IMR-90 (cell line): ENCODE measurements at regions not wholly inside any gene's neighbourhood (a gene's known extent, or its start where the extent isn't known, plus 50 kb on each side); places are given as distances from the start of the nearest gene placed in this dataset.

ENCODE experiments used
- ATAC-seq: fragments of 200-7000 bp; cut with Tn5 transposase; 2 replicates; pipeline ENCODE4 v1.9.1; 2020; ENCODE audit warnings: low read depth, mild to moderate bottlenecking, moderate library complexity
- BruUV-seq: library from RNA; stranded (reverse); fragments of 400-500 nt; replicated peaks from 2 replicates; lab custom pipeline; 2021; lab: Mats Ljungman, UMichigan
- CTCF ChIA-PET: fragments of 300-600 bp; formaldehyde crosslinking; extraction: SDS; loops from one replicate; lab custom pipeline; 2021; ENCODE audit warnings: antibody characterized with exemption; lab: Yijun Ruan, JAX
- POLR2A ChIA-PET: fragments of 300-600 bp; sonication (Branson Sonifier 250); formaldehyde crosslinking; loops from one replicate; lab custom pipeline; 2022; ENCODE audit warnings: antibody characterized with exemption; ENCODE audit not compliant: unreplicated experiment; lab: Charles Lee
- DNase-seq: peaks from one replicate; pipeline ENCODE4 v3.0.0; 2013
- H2AFZ ChIP-seq: replicated peaks from 2 replicates; pipeline ENCODE3; 2013; ENCODE audit warnings: low read length, mild to moderate bottlenecking; ENCODE audit not compliant: poor library complexity
- H2AK5ac ChIP-seq: 2 replicates; pipeline ENCODE4 v1.6.1; 2013; ENCODE audit warnings: low read depth, low read length, inconsistent platforms
- H2AK9ac ChIP-seq: replicated peaks from 2 replicates; pipeline ENCODE3; 2013; ENCODE audit warnings: mild to moderate bottlenecking, low read depth, low read length, moderate library complexity; ENCODE audit not compliant: poor library complexity
- H2BK120ac ChIP-seq: 2 replicates; pipeline ENCODE4 v1.6.1; 2013; ENCODE audit warnings: low read depth, low read length, inconsistent platforms
- H2BK15ac ChIP-seq: 3 replicates; pipeline ENCODE4 v1.6.1; 2013; ENCODE audit warnings: low read depth, low read length, inconsistent platforms
- H2BK20ac ChIP-seq: 2 replicates; pipeline ENCODE4 v1.6.1; 2013; ENCODE audit warnings: low read depth, mild to moderate bottlenecking, inconsistent platforms, low read length, moderate library complexity
- H2BK5ac ChIP-seq: 2 replicates; pipeline ENCODE4 v1.6.1; 2013; ENCODE audit warnings: mild to moderate bottlenecking, low read depth, low read length, inconsistent platforms; ENCODE audit not compliant: poor library complexity, severe bottlenecking
- H3K14ac ChIP-seq: replicated peaks from 2 replicates; pipeline ENCODE4 v1.6.1; 2013; ENCODE audit warnings: low read depth, low read length, inconsistent platforms
- H3K18ac ChIP-seq: 2 replicates; pipeline ENCODE4 v1.6.1; 2013; ENCODE audit warnings: low read depth, low read length, control low read depth
- H3K23ac ChIP-seq: 2 replicates; pipeline ENCODE4 v1.6.1; 2013; ENCODE audit warnings: low read depth, low read length, inconsistent platforms
- H3K27ac ChIP-seq: 2 replicates; pipeline ENCODE4 v1.5.1; 2013; ENCODE audit warnings: mild to moderate bottlenecking, control low read depth, low read length; ENCODE audit not compliant: insufficient read depth
- H3K27me3 ChIP-seq: 2 replicates; pipeline ENCODE4 v1.6.1; 2013; ENCODE audit warnings: low read length; ENCODE audit not compliant: control insufficient read depth, insufficient read depth
- H3K36me3 ChIP-seq: 2 replicates; pipeline ENCODE4 v1.6.1; 2013; ENCODE audit warnings: low read length, mixed read lengths; ENCODE audit not compliant: control insufficient read depth, insufficient read depth
- H3K4ac ChIP-seq: 2 replicates; pipeline ENCODE4 v1.6.1; 2013; ENCODE audit warnings: low read depth, low read length, inconsistent platforms
- H3K4me1 ChIP-seq: 2 replicates; pipeline ENCODE4 v1.6.1; 2013; ENCODE audit warnings: low read length, mixed read lengths; ENCODE audit not compliant: control insufficient read depth, insufficient read depth
- H3K4me2 ChIP-seq: 2 replicates; pipeline ENCODE4 v1.6.1; 2013; ENCODE audit warnings: low read depth, mild to moderate bottlenecking, control low read depth, low read length, moderate library complexity
- H3K4me3 ChIP-seq: 2 replicates; pipeline ENCODE4 v1.5.1; 2013; ENCODE audit warnings: low read depth, mild to moderate bottlenecking, control low read depth, low read length, moderate library complexity; ENCODE audit not compliant: insufficient read depth
- H3K56ac ChIP-seq: 2 replicates; pipeline ENCODE4 v1.6.1; 2013; ENCODE audit warnings: low read length, inconsistent platforms; ENCODE audit not compliant: insufficient read depth; ENCODE audit errors: extremely low read depth
- H3K79me1 ChIP-seq, 2 experiments: 2 replicates each; pipeline ENCODE4 v1.6.1; 2013; ENCODE audit warnings: low read length in 2 of 2, inconsistent platforms in 1 of 2, low read depth in 1 of 2
- H3K9ac ChIP-seq: 2 replicates; pipeline ENCODE4 v1.6.1; 2013; ENCODE audit warnings: low read depth, low read length, control low read depth
- H3K9me1 ChIP-seq: 2 replicates; pipeline ENCODE4 v1.6.1; 2013; ENCODE audit warnings: low read length, inconsistent platforms; ENCODE audit not compliant: insufficient read depth
- H3K9me3 ChIP-seq: 2 replicates; pipeline ENCODE4 v1.6.1; 2013; ENCODE audit warnings: low read length; ENCODE audit not compliant: control insufficient read depth, insufficient read depth
- H4K20me1 ChIP-seq: 2 replicates; pipeline ENCODE4 v1.6.1; 2013; ENCODE audit warnings: low read length, inconsistent platforms; ENCODE audit not compliant: insufficient read depth
- H4K5ac ChIP-seq: 2 replicates; pipeline ENCODE4 v1.6.1; 2013; ENCODE audit warnings: mild to moderate bottlenecking, low read depth, low read length, control low read depth
- H4K8ac ChIP-seq, 2 experiments: 2 replicates each; pipeline ENCODE4 v1.6.1; 2013; ENCODE audit warnings: low read depth in 2 of 2, low read length in 2 of 2, control low read depth in 1 of 2, inconsistent platforms in 1 of 2
- H4K91ac ChIP-seq: 2 replicates; pipeline ENCODE4 v1.6.1; 2013; ENCODE audit warnings: low read depth, low read length, inconsistent platforms; ENCODE audit not compliant: insufficient read depth
- CEBPB ChIP-seq: IDR thresholded peaks from 2 replicates; pipeline ENCODE4 v1.6.1; 2012; ENCODE audit warnings: low read depth, low read length, improper control_type of control experiment
- CHD1 ChIP-seq: IDR thresholded peaks from 2 replicates; pipeline ENCODE4 v1.6.1; 2012; ENCODE audit warnings: low read depth, low read length, improper control_type of control experiment
- RCOR1 ChIP-seq: IDR thresholded peaks from 2 replicates; pipeline ENCODE4 v1.6.1; 2012; ENCODE audit warnings: mild to moderate bottlenecking, low read length, improper control_type of control experiment; ENCODE audit not compliant: insufficient replicate concordance
- WGBS, 2 experiments: methylation state at CpG; one replicate each; pipeline versions ENCODE4 v1.1.5 to v1.1.7; 2013; ENCODE audit warnings: missing lambda C conversion rate in 2 of 2; ENCODE audit not compliant: insufficient read length in 1 of 2; ENCODE audit errors: extremely low coverage in 2 of 2; 5-methylcytosine and 5-hydroxymethylcytosine counted together
- dilution Hi-C: fragments of 300-500 bp; cut with HindIII; formaldehyde crosslinking; loops from one replicate; pipeline ENCODE4 v1.14.3; 2018; ENCODE audit warnings: low sequenced_read_pairs; ENCODE audit not compliant: unreplicated experiment
- in situ Hi-C: fragments of 300-500 bp; cut with MboI; formaldehyde crosslinking; loops from 3 replicates; pipeline ENCODE4 v1.14.3; 2019; ENCODE audit warnings: low sequenced_read_pairs, inconsistent platforms, mixed read lengths
- intact Hi-C: fragments of 100-400 bp; cut with micrococcal nuclease; formaldehyde crosslinking; loops from 2 replicates; pipeline ENCODE4 v1.10.0; 2022
- TF ChIP-seq, protein P1 (sequence below): conservative IDR thresholded peaks from 2 replicates; pipeline ENCODE4 v1.5.1; 2012; ENCODE audit warnings: mild to moderate bottlenecking, low read depth, low read length, improper control_type of control experiment
- TF ChIP-seq, protein P2 (sequence below): fragments of 150-350 bp; IDR thresholded peaks from 2 replicates; pipeline ENCODE4 v1.6.1; 2017; ENCODE audit warnings: mild to moderate bottlenecking, antibody characterized with exemption, low read length, low read depth

DNA sequence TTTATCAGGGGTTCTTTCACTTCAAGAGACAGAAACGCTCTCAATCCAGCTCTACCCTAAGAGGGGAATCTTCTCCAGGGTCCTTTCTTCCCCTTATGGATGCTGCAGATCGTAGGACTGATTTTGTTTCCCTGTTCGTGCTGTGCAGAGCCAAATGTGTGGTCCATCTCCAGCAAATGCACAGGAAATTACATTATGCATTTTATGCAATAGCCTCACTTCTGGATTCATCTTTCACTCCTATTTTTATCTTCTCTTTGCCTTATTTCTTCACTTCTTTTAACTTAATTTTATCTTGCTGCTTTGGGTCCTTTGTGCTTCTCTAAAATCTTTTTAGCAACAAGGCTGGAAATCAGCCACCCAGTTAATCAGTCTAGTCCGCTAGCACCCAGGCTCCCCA is 184.5 kb upstream of the INHBA start:
- no peaks in the 10 kb centered on the region for H4K20me1 ChIP-seq
- H2AK5ac ChIP-seq: peak overlapping the region; percentile 98
- peak overlapping the region; percentile 88 for H2AK9ac ChIP-seq
- peak overlapping the region; percentile 97 for H3K4ac ChIP-seq
- H4K5ac ChIP-seq: peak overlapping the region; percentile 94
- no peak overlapping the region for H3K4me3 ChIP-seq
- H3K79me1 ChIP-seq: peaks cover 0 to 20% of the 10 kb centered on the region in 2 experiments; a peak in 2 of 4 replicates
- peak overlapping the region; percentile 60 for H3K23ac ChIP-seq
- H3K4me1 ChIP-seq: peaks cover 45% of the 10 kb centered on the region
- peaks cover 30% of the 10 kb centered on the region for H3K9me1 ChIP-seq
- peak overlapping the region; percentile 92 for H3K18ac ChIP-seq
- ChIA-PET CTCF (interaction anchor here (0.7 to 1.4 kb wide), 5 partner anchors 11 to 63 kb away, joined by 3 to 5 read pairs (median 3); no protein-coding TSS in a partner anchor), POLR2A (no interaction called here)
- H3K36me3 ChIP-seq: no peaks in the 10 kb centered on the region
- no peaks in the 10 kb centered on the region for H3K9me3 ChIP-seq
- ATAC-seq (no peak; the same call in 1 of the 2 replicates), DNase-seq (no peak)
- H4K8ac ChIP-seq: peak overlapping the region; percentile 89 to 94
- H4K91ac ChIP-seq: peak overlapping the region; percentile 93
- no TSS peak for BruUV-seq
- peak overlapping the region; percentile 98 for H3K14ac ChIP-seq
- in situ Hi-C loops (no loop called here), intact Hi-C loops (loop anchor here (1.0 to 10.0 kb wide), 2 partner anchors 29 to 183 kb away; partner anchors contain the start of gene INHBA), dilution Hi-C loops (no loop called here)
- peak overlapping the region; percentile 97 for H2BK120ac ChIP-seq
- peak overlapping the region; percentile 99 for H2BK20ac ChIP-seq
- peak overlapping the region; percentile 97 for H3K56ac ChIP-seq
- H2BK15ac ChIP-seq: peak overlapping the region; percentile 99
- H3K27ac ChIP-seq: peak overlapping the region; percentile 95
- peak overlapping the region; percentile 96 for H2BK5ac ChIP-seq
- WGBS, 2 experiments: 60% methylated on average over 2 of the region's 4 CpGs; no CpG with 5 or more reads in 1 of the 2 experiments
- peak overlapping the region; percentile 66 for H3K9ac ChIP-seq
- no peak for TF ChIP-seq CHD1
- TF ChIP-seq, protein P1, sequence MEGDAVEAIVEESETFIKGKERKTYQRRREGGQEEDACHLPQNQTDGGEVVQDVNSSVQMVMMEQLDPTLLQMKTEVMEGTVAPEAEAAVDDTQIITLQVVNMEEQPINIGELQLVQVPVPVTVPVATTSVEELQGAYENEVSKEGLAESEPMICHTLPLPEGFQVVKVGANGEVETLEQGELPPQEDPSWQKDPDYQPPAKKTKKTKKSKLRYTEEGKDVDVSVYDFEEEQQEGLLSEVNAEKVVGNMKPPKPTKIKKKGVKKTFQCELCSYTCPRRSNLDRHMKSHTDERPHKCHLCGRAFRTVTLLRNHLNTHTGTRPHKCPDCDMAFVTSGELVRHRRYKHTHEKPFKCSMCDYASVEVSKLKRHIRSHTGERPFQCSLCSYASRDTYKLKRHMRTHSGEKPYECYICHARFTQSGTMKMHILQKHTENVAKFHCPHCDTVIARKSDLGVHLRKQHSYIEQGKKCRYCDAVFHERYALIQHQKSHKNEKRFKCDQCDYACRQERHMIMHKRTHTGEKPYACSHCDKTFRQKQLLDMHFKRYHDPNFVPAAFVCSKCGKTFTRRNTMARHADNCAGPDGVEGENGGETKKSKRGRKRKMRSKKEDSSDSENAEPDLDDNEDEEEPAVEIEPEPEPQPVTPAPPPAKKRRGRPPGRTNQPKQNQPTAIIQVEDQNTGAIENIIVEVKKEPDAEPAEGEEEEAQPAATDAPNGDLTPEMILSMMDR: no peak
- TF ChIP-seq, protein P2, sequence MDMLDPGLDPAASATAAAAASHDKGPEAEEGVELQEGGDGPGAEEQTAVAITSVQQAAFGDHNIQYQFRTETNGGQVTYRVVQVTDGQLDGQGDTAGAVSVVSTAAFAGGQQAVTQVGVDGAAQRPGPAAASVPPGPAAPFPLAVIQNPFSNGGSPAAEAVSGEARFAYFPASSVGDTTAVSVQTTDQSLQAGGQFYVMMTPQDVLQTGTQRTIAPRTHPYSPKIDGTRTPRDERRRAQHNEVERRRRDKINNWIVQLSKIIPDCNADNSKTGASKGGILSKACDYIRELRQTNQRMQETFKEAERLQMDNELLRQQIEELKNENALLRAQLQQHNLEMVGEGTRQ: no peak
- no peak for TF ChIP-seq RCOR1
- no peak for TF ChIP-seq CEBPB
- H2AFZ ChIP-seq: peak overlapping the region; percentile 77
- H3K27me3 ChIP-seq: no peaks in the 10 kb centered on the region
- peak overlapping the region; percentile 24 for H3K4me2 ChIP-seq
